OCI-M2 (cell line): ENCODE measurements at regions not wholly inside any gene's neighbourhood (a gene's known extent, or its start where the extent isn't known, plus 50 kb on each side); places are given as distances from the start of the nearest gene placed in this dataset.
"Not testable (repeated sequence)": the region's sequence is repeated elsewhere in the genome, so short reads cannot be mapped to it uniquely, and the experiment has no call there.

ENCODE experiments used
- DNase-seq: peaks from one replicate; lab custom pipeline; 2025; ENCODE audit not compliant: unreplicated experiment; lab: John Stamatoyannopoulos, UW

- DNase-seq = no peak
These were observed 212.9 kb upstream of the SMIM31 start for GRCh38 chr4:164540987-164541386.

DNA sequence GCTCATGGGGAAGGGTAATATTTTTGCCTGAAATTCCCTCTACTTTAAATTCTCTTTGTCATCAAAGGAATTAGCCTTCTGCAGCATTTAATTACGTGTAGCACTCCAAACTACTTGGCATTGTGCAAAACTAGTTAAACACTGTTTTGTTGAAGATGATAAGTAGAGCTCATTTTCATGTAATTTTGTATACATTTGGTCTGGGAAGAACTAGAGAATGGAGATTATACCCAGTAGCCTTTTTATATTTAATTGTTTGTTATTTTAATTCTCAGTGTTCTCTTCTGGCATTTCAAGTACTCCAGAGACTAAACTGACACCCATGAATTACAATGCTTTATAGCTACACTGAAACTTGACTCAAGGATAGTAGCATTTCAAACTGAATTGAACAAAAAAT, 211.5 kb upstream of the SMIM31 start:
- no peak for DNase-seq

DNA sequence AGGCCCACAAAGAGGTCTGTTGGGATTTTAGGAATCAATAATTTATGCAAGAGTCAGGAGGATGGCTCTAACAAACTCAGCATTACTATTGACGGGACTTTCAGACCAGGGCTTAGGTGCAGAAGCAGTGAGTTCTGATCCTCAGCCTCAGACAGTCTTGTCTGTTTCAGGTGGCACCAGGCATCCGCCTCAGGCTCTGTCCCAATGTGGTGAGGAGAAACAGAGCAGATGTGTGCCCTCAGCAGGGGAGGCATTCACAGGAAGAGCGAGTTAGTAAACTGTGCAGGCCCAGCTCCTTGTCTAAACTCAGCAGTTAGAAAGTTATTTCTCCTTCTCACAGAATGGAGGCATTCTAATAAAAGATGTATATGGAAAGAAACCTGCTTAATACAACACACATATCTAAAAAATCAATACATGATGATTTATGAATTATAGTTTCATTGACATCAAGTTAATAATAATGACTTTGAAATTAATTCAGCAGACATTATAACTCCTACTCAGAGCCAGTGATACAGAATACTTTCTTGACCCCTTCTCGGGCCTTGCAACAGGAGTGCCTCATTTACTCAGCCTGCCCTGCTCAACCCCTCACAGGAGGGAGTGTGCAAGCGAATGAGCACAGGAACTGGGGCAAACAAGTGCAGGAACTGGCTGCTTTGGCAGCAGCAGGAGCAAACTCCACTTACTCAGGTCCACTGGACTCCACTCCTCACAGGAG, 202.8 kb upstream of the SMIM31 start:
- no peak for DNase-seq

DNA sequence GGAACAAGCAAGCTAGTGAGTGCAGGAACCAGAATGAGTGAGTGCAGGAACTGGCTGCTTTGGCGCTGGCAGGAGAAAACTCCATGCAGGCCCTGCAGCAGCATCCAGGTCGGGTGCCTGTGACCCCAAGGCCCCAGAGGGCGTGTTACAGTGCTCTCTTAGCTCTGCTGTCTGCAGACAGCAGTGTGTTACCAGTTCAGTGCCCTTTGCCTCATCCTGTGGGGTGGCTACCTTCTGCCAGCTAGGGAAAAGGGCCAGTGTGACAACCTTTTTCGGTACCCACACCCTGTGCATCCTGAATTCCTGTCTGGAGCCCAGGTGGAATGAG, 202.3 kb upstream of the SMIM31 start:
- DNase-seq = no peak

DNA sequence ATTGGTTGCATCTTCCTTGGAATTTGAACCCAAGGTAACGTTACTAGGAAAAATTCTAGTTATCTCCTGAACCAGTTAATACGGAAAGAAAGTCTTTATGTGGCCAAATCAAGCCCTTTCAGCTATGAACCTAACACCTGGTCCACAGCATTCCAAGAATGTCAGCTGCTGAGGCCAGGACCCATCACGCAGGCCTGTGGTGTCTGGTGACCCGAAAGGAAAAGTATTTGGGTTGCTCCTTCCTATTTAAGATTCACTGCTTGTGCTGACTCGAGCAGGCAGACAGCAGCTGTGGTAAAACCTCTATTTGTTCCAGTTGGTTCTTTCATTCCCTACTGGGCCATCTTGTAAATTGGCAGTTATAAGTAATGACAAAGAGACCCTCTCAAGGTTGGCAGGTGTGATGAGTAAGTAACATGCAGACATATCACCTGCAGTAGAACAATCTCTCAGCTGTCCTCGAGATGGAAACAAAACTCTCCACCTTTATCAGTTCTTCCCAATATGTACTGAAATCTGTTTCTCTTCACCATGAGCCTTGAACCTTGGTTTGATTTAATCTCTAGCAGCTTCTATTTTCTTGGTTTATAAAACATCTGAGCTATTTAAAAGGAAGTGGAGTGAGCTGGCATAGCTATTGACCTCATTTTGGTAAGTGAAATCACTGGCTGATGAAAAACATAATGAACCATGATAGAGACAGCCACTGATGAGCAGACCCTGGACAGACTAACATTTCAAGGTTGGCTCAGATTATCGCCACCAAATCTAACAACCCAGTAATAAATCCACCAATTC, 182.1 kb upstream of the SMIM31 start:
- no peak for DNase-seq

- no peak for DNase-seq
These were observed 181.1 kb upstream of the SMIM31 start for GRCh38 chr4:164572877-164573279.

GRCh38 chr4:164575861-164576260, 178.1 kb upstream of the SMIM31 start:
- no peak for DNase-seq

GRCh38 chr4:164579270-164579942, 174.5 kb upstream of the SMIM31 start:
- no peak for DNase-seq

- DNase-seq = no peak
These were observed 162.3 kb upstream of the SMIM31 start for GRCh38 chr4:164591666-164592065.

DNA sequence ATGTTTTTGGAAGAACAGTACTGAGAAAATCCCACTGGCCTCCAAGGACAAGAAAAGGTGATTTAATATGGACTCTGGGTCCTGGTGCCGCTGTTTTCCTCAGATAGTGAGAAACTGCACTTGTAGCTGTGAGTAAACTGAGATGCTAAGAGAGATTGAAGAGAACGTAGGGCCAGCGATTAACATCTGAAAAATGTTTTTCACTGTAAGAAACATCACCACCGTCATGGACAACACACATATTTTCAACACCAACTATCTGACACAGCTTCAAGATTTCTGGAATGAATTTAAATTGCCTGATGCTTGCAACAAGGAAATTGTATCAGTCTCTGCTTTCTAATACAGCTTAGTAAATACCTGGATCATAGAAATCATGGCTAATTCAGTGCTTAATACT, 158.2 kb upstream of the SMIM31 start:
- DNase-seq = no peak

GRCh38 chr4:164596318-164596878, 157.5 kb upstream of the SMIM31 start:
- DNase-seq = no peak

DNA sequence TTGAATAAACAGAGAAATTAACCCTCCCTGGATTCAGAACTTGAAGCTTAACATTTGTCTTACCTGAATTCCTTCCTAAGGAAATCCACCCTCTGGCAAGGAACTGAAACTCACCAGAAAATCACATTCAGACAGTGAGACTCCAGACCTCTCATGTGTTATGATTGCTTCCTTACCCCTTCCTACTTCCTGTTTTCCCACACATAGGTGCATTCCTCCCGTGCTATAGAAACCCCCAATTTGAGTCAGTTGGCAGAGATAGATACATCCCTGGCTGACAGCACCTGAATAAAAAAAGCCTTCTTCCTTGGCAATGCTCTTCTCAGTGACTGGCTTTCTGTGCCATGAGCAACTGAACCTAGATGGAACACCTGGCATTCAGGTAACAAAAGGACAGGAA, 157.0 kb upstream of the SMIM31 start:
- no peak for DNase-seq

- no peak for DNase-seq
These were observed 152.3 kb upstream of the SMIM31 start for GRCh38 chr4:164601653-164602052.

- not testable (repeated sequence) for DNase-seq
These were observed 148.1 kb upstream of the SMIM31 start for GRCh38 chr4:164605791-164606190.

GRCh38 chr4:164606478-164606877, 147.5 kb upstream of the SMIM31 start:
- DNase-seq = no peak

GRCh38 chr4:164613256-164613655, 140.7 kb upstream of the SMIM31 start:
- no peak for DNase-seq

DNA sequence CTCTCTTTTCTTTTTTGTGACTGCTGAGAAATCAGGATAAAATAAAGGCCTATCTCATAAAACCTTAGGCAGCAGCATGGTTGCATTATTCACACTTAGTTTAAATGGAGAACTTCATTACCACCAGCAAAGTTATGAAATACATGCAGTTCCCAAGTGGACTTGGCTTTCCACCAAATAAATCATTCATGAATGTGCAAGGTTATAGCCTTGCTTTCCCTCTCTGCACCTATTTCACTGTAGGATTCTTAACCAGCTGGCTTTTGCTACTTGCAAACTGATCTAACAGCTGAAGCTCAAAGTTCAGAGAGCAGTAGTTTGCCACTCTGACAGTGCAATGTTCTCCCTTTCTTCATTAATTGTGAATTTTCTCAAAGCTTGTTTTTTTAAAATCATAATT, 140.1 kb upstream of the SMIM31 start:
- no peak for DNase-seq

DNA sequence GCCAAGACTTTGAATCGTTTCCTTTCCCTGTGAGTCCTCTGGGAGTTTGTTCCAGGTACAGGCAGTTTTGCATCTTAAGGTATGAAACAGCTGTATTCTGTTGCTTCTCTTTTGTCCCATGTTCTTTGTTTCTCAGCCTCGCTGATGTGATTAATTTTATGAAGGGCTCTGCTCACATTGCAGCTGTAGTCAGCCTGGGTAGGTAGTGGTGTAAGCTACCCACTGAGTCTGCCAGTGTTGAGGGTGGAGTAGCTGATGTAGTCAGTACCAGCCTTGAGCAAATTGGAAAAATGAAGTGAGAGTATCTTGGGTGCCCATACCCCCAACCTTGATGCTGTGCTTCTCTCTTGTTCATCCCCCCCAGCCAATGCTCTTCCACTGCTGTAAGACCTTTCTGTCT, 139.6 kb upstream of the SMIM31 start:
- no peak for DNase-seq

GRCh38 chr4:164614999-164615398, 138.9 kb upstream of the SMIM31 start:
- DNase-seq = no peak

GRCh38 chr4:164615964-164616363, 138.0 kb upstream of the SMIM31 start:
- DNase-seq = no peak

DNA sequence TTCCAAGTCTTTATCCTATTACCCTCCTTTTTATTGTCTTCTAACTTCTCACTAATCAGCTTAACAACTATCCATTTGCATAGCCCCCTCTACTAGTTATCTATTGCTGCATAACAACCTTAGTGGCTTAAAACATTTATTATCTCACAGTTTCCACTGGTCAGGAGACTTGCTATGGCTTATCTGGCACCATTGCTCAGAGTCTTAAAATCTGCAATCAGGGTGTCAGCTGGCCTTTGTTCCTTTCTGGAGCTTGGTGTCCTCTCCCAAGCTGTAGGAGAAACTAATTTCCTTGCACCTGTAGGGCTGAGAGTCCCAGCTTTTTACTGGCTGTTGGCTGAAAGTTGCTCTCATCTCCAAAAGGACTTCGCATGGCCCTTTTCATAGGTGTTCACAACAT, 137.0 kb upstream of the SMIM31 start:
- no peak for DNase-seq

DNA sequence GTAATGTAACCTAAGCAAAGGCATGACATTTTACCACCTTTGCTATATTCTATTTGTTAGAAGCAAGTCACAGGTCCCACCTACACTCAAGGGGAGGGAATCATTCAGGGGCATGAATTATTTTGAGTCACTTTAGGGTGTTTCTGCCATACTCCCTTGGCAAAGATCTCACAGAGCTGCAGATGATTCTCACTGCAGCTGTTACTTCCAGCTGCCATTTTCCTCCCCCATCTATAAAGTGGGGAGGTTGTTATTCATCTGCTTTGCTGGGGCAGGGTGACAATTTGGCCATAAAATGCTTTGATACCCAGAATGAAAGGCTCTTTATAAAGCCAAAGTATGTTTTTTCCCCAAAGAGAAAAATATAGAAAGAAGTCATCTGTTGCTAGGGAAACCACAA, 136.5 kb upstream of the SMIM31 start:
- no peak for DNase-seq
